AG10803 (cell line): ENCODE measurements at regions not wholly inside any gene's neighbourhood (a gene's known extent, or its start where the extent isn't known, plus 50 kb on each side); places are given as distances from the start of the nearest gene placed in this dataset.
A peak's percentile ranks its signal among the peaks of the same experiment; 100 is the strongest.

Experiments
- DNase-seq: peaks from one replicate; pipeline ENCODE4 v3.0.0; 2010; ENCODE audit warnings: low read depth
- H3K4me3 ChIP-seq: 2 replicates; pipeline ENCODE4 v1.5.1; 2011; ENCODE audit warnings: mild to moderate bottlenecking, low read length, control low read depth
- CTCF ChIP-seq: conservative IDR thresholded peaks from 2 replicates; pipeline ENCODE4 v1.5.1; 2011; ENCODE audit warnings: mild to moderate bottlenecking, low read length, control low read depth, inconsistent platforms

- no peak for TF ChIP-seq CTCF
- peak; percentile 84 for DNase-seq
- no peak overlapping the region for H3K4me3 ChIP-seq
These were observed 71.4 kb upstream of the STARD4 start for GRCh38 chr5:111583758-111584203.

GRCh38 chr5:111582993-111583601 is 70.8 kb upstream of the STARD4 start:
- no peak overlapping the region for H3K4me3 ChIP-seq
- no peak for TF ChIP-seq CTCF
- DNase-seq, result peak; percentile 95

GRCh38 chr5:111582451-111582850 is 70.1 kb upstream of the STARD4 start:
- no peak for TF ChIP-seq CTCF
- H3K4me3 ChIP-seq, result no peak overlapping the region
- DNase-seq, result no peak

GRCh38 chr5:111580956-111581355 is 68.6 kb upstream of the STARD4 start:
- H3K4me3 ChIP-seq, result no peak overlapping the region
- no peak for TF ChIP-seq CTCF
- DNase-seq, result peak; percentile 49

- DNase-seq, result no peak
- no peak overlapping the region for H3K4me3 ChIP-seq
- no peak for TF ChIP-seq CTCF
These were observed 62.0 kb upstream of the STARD4 start for GRCh38 chr5:111574311-111574710.

GRCh38 chr5:111572561-111572960 is 60.2 kb upstream of the STARD4 start:
- DNase-seq, result peak; percentile 39
- no peak overlapping the region for H3K4me3 ChIP-seq
- no peak for TF ChIP-seq CTCF

GRCh38 chr5:111563031-111563822 is 50.9 kb upstream of the STARD4 start:
- no peak for TF ChIP-seq CTCF
- no peak overlapping the region for H3K4me3 ChIP-seq
- peak; percentile 52 for DNase-seq
